ENCODE measurements at regions not wholly inside any gene's neighbourhood (a gene's known extent, or its start where the extent isn't known, plus 50 kb on each side); places are given as distances from the start of the nearest gene placed in this dataset.

DNA sequence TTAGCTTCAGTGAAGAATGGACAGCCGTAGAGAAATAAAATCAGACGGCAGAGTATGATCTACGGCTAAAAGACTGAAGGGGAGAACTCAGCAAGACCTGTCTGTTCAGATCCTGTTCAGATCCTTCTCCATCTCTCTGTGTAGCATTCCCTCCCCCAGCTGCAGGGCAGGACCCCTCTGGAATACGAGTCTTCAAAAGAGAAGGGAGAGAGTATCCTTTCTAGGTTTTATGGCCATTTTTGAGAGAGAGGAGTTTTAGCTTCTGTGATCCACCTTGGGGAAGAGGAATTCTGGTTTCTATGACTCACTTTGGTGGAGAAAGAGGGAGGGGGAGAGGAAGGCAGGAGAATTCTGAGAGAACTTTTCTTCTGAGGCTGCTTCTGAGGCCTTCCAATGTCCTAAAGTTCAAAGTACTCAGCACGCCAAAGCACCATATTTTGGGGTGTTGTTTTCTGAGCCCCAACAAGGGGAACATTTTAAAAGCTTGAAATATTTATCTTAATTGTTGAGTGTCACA is 194.4 kb upstream of the TLE4 start:
- H3K36me3 Mint-ChIP-seq (ENCODE audit: low read depth) = no peaks in the 10 kb centered on the region
- H3K4me1 Mint-ChIP-seq (ENCODE audit: low read depth) = no peaks in the 10 kb centered on the region
- H3K27ac Mint-ChIP-seq = no peak overlapping the region
- no peak overlapping the region for H3K4me3 Mint-ChIP-seq
- H3K27me3 Mint-ChIP-seq (ENCODE audit: low read depth) = no peaks in the 10 kb centered on the region
- H3K9me3 Mint-ChIP-seq = no peaks in the 10 kb centered on the region

DNA sequence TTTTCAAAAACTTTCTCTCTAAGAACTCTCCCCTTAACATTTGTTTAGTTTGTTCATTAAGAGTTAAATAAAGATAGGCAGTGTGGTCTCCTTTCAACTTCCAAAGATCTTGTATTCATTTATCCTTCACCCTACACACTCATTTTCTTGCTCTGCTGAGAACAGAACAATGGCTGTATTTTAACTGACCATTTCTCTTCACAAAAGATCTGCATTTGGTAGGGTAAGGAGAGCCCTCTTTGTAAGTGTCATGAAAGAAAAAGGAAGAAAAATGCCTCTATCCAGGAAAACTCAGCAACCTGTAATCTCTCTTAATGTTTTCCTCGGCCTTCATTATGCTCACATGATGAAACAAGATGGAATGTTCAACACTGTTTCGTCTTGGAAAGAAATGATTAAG is 193.7 kb upstream of the TLE4 start:
- H3K4me3 Mint-ChIP-seq = no peak overlapping the region
- no peaks in the 10 kb centered on the region for H3K4me1 Mint-ChIP-seq (ENCODE audit: low read depth)
- H3K27me3 Mint-ChIP-seq (ENCODE audit: low read depth) = no peaks in the 10 kb centered on the region
- no peaks in the 10 kb centered on the region for H3K9me3 Mint-ChIP-seq
- H3K36me3 Mint-ChIP-seq (ENCODE audit: low read depth) = no peaks in the 10 kb centered on the region
- H3K27ac Mint-ChIP-seq = no peak overlapping the region

- no peaks in the 10 kb centered on the region for H3K36me3 Mint-ChIP-seq (ENCODE audit: low read depth)
- no peak overlapping the region for H3K4me3 Mint-ChIP-seq
- no peaks in the 10 kb centered on the region for H3K9me3 Mint-ChIP-seq
- no peaks in the 10 kb centered on the region for H3K4me1 Mint-ChIP-seq (ENCODE audit: low read depth)
- H3K27me3 Mint-ChIP-seq (ENCODE audit: low read depth) = no peaks in the 10 kb centered on the region
- no peak overlapping the region for H3K27ac Mint-ChIP-seq
These were observed 189.7 kb upstream of the TLE4 start for GRCh38 chr9:79382044-79382443.

- Mint-ChIP-seq H3K9me3 (no peaks in the 10 kb centered on the region), H3K4me1 (ENCODE audit: low read depth) (no peaks in the 10 kb centered on the region), H3K27ac (no peak overlapping the region), H3K27me3 (ENCODE audit: low read depth) (no peaks in the 10 kb centered on the region), H3K36me3 (ENCODE audit: low read depth) (no peaks in the 10 kb centered on the region), H3K4me3 (no peak overlapping the region)
These were observed 189.3 kb upstream of the TLE4 start for GRCh38 chr9:79382458-79382857.

DNA sequence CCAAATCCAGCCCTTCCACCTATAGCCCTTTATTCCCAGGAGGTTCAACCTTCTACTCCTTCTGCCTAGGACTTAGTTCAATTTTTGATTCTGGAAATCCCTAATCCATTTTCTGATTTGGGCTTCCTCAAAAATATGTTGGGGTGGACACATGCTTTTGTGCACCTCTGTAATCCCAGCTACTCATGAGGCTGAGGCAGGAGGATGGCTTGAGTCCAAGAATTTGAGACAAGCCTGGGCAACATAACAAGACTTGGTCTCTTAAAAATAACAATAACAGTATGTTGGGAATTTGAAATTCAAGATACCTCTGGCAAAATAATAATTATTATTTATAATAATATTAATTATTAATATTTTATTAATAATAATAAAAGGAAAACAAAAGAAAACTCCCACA is 188.7 kb upstream of the TLE4 start:
- no peaks in the 10 kb centered on the region for H3K36me3 Mint-ChIP-seq (ENCODE audit: low read depth)
- H3K4me1 Mint-ChIP-seq (ENCODE audit: low read depth) = no peaks in the 10 kb centered on the region
- H3K4me3 Mint-ChIP-seq = no peak overlapping the region
- no peaks in the 10 kb centered on the region for H3K27me3 Mint-ChIP-seq (ENCODE audit: low read depth)
- H3K9me3 Mint-ChIP-seq = no peaks in the 10 kb centered on the region
- no peak overlapping the region for H3K27ac Mint-ChIP-seq

GRCh38 chr9:79384091-79384490 is 187.7 kb upstream of the TLE4 start:
- H3K36me3 Mint-ChIP-seq (ENCODE audit: low read depth) = no peaks in the 10 kb centered on the region
- no peak overlapping the region for H3K27ac Mint-ChIP-seq
- no peak overlapping the region for H3K4me3 Mint-ChIP-seq
- H3K4me1 Mint-ChIP-seq (ENCODE audit: low read depth) = no peaks in the 10 kb centered on the region
- H3K9me3 Mint-ChIP-seq = no peaks in the 10 kb centered on the region
- H3K27me3 Mint-ChIP-seq (ENCODE audit: low read depth) = no peaks in the 10 kb centered on the region

DNA sequence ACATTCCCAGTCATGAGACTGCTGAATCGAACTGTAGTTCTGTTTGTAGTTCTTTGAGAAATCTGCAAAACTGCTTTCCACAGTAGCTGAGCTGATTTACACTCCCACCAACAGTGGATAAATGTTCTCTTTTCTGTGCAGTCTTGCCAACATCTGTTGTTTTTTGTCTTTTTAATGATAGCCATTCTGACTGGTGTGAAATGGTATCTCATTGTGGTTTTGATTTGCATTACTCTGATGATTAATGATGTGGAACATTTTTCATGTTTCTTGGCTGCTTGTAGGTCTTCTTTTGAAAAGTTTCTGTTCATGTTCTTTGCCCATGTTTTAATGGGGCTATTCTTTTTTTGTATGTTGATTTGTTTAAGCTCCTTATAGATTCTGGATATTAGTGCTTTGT is 187.3 kb upstream of the TLE4 start:
- Mint-ChIP-seq H3K36me3 (ENCODE audit: low read depth) (no peaks in the 10 kb centered on the region), H3K27me3 (ENCODE audit: low read depth) (no peaks in the 10 kb centered on the region), H3K27ac (no peak overlapping the region), H3K9me3 (no peaks in the 10 kb centered on the region), H3K4me3 (no peak overlapping the region), H3K4me1 (ENCODE audit: low read depth) (no peaks in the 10 kb centered on the region)

DNA sequence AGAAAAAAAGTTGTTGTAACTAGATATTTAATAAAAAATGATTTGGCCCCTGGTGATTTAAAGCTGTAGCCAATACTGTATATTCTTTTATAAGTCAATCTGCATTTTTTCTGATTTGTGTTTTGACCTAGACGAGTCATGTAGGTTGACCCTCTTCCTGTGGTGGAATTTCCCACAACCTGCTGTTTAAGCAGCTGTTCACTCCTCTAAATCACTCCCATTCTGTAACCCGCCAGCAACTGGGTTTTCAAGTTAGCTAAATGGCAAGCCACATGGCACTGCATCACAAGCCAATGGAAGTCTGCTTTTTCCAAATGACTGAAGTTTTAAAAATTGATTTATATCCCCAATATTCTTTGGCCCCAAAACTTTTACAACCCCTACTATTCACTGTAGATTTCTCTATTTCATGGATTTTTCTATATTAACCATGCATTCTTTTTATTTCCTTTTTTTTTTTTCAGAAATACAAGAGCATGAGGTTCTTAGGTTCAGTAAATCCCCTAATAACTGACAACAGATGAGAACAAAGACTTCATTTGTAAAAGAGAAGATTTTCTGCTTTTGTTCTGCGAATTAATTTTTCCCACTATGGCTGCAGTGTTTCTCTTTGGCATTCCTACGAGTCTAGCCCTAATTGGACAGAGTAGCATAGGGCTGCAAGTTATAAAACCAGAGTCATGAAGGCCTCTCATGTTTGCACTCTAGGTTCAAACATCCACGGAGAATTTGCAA is 184.5 kb upstream of the TLE4 start:
- H3K27me3 Mint-ChIP-seq (ENCODE audit: low read depth) = no peaks in the 10 kb centered on the region
- H3K9me3 Mint-ChIP-seq = no peaks in the 10 kb centered on the region

DNA sequence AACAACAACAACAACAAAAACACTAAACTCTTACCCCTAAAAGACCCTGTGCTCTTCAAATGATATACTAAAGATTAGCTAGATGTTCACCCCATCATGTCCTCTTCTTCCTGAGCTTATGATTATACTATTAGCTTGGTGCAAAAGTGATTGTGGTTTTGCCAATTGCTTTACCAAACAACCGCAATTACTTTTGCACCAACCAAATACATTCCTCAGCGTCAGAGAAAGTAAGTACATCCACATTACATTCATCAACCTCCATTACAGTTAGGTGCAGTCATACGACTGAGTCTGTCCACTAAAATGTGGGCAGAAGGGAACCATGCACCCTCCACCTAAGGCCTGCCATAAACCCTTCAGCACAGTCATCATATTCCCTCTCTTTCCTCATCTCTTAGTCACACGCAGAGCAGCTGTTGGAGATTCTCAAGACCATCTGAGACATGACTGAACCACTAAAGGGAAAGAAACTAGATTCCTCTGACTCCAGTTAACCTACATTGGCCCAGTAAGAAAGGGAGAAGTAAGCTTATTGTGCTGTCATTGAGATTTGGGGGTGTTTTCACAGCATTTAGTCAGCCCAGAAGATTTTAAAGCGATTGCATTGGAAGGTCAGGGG is 181.6 kb upstream of the TLE4 start:
- Mint-ChIP-seq H3K4me1 (ENCODE audit: low read depth) (no peaks in the 10 kb centered on the region), H3K9me3 (no peaks in the 10 kb centered on the region), H3K27ac (no peak overlapping the region), H3K36me3 (ENCODE audit: low read depth) (no peaks in the 10 kb centered on the region), H3K4me3 (no peak overlapping the region), H3K27me3 (ENCODE audit: low read depth) (peaks cover 3% of the 10 kb centered on the region)

More for the DNA sequence above, 184.5 kb upstream of the TLE4 start:
- H3K27ac Mint-ChIP-seq = no peak overlapping the region
- H3K36me3 Mint-ChIP-seq (ENCODE audit: low read depth) = no peaks in the 10 kb centered on the region
- H3K4me3 Mint-ChIP-seq = no peak overlapping the region
- H3K4me1 Mint-ChIP-seq (ENCODE audit: low read depth) = no peaks in the 10 kb centered on the region

DNA sequence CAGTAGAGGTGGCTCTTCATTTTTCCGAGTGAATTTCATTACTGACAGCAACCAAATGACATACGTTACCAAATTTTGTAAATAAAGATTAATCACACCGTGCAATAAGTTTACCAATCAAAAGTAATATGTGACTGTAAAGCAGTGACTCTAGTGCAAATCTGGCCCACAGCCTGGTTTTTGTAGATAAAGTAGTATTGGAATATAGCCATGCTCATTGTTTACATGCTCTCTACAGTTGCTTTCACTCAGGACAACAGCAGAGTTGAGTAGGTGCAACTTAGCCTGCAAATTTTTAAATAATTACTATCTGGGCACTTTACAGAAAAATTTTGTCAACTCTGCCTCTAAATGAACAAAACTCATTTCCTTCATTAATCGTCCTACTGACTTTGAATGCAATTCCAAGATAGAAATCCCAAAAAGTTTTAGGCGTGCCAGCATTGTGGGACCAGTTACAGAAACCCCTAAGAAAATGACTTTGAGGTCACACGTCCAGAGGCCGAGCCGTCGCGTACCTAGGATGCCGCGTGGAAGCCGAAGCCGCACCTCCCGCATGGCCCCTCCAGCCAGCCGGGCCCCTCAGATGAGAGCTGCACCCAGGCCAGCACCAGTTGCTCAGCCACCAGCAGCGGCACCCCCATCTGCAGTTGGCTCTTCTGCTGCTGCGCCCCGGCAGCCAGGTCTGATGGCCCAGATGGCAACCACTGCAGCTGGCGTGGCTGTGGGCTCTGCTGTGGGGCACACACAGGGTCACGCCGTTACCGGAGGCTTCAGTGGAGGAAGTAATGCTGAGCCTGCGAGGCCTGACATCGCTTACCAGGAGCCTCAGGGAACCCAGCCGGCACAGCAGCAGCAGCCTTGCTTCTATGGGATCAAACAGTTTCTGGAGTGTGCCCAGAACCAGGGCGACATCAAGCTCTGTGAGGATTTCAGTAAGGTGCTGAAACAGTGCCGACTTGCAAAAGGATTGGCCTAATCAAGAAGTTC is 180.7 kb upstream of the TLE4 start:
- H3K4me3 Mint-ChIP-seq = no peak overlapping the region
- peaks cover 3% of the 10 kb centered on the region for H3K27me3 Mint-ChIP-seq (ENCODE audit: low read depth)
- no peaks in the 10 kb centered on the region for H3K4me1 Mint-ChIP-seq (ENCODE audit: low read depth)
- no peaks in the 10 kb centered on the region for H3K9me3 Mint-ChIP-seq
- H3K27ac Mint-ChIP-seq = no peak overlapping the region
- no peaks in the 10 kb centered on the region for H3K36me3 Mint-ChIP-seq (ENCODE audit: low read depth)

DNA sequence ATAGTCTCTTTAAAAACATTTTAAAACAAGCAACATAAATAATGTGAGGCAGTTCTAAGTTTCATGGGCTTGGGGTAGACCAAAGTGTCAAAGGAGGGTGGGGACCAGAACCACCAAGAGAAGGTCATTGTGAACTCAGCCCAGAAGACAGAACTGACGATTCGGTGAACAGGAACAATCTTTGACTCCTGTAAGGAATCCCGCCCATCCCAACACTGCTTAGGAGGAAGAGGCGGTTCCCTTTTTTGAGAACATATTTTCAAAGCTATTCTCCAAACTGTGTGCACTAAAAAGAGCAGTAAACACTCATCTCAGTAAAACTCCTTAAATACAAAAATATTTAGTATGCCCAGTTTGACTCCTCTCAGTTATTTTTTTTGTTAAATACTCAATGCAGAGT is 176.5 kb upstream of the TLE4 start:
- H3K4me3 Mint-ChIP-seq = no peak overlapping the region
- no peaks in the 10 kb centered on the region for H3K36me3 Mint-ChIP-seq (ENCODE audit: low read depth)
- peaks cover 3% of the 10 kb centered on the region for H3K27me3 Mint-ChIP-seq (ENCODE audit: low read depth)
- H3K27ac Mint-ChIP-seq = no peak overlapping the region
- no peaks in the 10 kb centered on the region for H3K4me1 Mint-ChIP-seq (ENCODE audit: low read depth)
- no peaks in the 10 kb centered on the region for H3K9me3 Mint-ChIP-seq

GRCh38 chr9:79395755-79396154 is 176.0 kb upstream of the TLE4 start:
- Mint-ChIP-seq H3K4me3 (no peak overlapping the region), H3K4me1 (ENCODE audit: low read depth) (no peaks in the 10 kb centered on the region), H3K36me3 (ENCODE audit: low read depth) (no peaks in the 10 kb centered on the region), H3K27ac (no peak overlapping the region), H3K27me3 (ENCODE audit: low read depth) (peaks cover 3% of the 10 kb centered on the region), H3K9me3 (no peaks in the 10 kb centered on the region)

DNA sequence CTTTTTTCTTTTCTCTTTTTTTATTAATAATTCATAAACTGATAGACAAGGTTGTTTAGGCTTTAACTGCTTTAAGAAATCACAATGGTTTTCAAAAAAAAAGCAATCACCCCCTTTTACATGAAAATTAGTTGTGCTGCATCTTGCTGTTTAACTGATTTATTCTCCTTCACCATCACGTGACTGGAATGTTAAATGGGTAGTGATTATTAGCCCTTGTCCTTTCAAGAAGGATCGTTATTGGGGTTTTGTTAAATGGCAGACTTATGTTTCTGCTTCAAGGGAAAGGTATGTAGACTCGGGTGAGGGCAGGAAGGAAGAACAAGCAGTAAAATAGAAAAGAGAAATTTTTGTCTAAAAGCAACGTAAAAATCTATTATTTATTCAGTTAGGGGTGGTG is 175.6 kb upstream of the TLE4 start:
- H3K9me3 Mint-ChIP-seq = no peaks in the 10 kb centered on the region
- H3K36me3 Mint-ChIP-seq (ENCODE audit: low read depth) = no peaks in the 10 kb centered on the region
- no peak overlapping the region for H3K4me3 Mint-ChIP-seq
- no peak overlapping the region for H3K27ac Mint-ChIP-seq
- peaks cover 3% of the 10 kb centered on the region for H3K27me3 Mint-ChIP-seq (ENCODE audit: low read depth)
- no peaks in the 10 kb centered on the region for H3K4me1 Mint-ChIP-seq (ENCODE audit: low read depth)

DNA sequence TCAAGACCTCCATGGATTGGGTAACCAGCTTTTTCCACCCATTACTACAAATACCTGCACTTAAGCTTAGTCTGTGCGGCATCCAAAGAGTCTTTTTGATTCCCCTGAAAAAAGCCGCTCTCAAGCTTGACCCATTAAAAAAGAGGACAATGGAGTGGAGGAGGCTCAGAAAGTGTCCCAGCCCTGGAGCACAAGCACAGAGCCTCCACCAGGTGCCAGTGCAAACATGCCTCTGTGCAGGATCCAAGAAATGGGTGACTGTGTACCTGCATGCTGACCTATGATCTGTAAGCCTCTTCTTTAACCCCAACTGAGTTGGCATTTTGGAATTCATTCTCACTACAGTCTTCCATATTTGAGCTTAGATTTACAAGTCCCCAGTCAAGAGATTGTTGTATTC is 168.3 kb upstream of the TLE4 start:
- H3K27me3 Mint-ChIP-seq (ENCODE audit: low read depth) = no peaks in the 10 kb centered on the region
- H3K9me3 Mint-ChIP-seq = no peaks in the 10 kb centered on the region
- H3K4me3 Mint-ChIP-seq = no peak overlapping the region
- no peaks in the 10 kb centered on the region for H3K36me3 Mint-ChIP-seq (ENCODE audit: low read depth)
- H3K27ac Mint-ChIP-seq = no peak overlapping the region
- H3K4me1 Mint-ChIP-seq (ENCODE audit: low read depth) = no peaks in the 10 kb centered on the region

Data from T-helper 1 cell treated with Interleukin-12 subunit alpha and Interleukin-12 subunit beta and Interleukin-4 antibody, amounts not matched to agents 30 μg/mL and 1 μg/mL, for 36 hours (primary cell).